Uterus (tissue), 3 donors: ENCODE measurements at regions not wholly inside any gene's neighbourhood (a gene's known extent, or its start where the extent isn't known, plus 50 kb on each side); places are given as distances from the start of the nearest gene placed in this dataset.

Experiments used
- DNase-seq, 2 donors: peaks; one replicate each; pipeline ENCODE4 v3.0.0-alpha.2; 2019 to 2020
- H3K27ac ChIP-seq, 2 donors: fragments of 200-600 bp; sonication (generic); 1 replicate in 1 of 2; 2 replicates in 1 of 2; pipeline ENCODE4 v1.5.1; 2016 to 2018
- H3K27me3 ChIP-seq, 2 donors: fragments of 200-600 bp; sonication (generic); one replicate each; pipeline ENCODE4 v1.5.1; 2018 to 2019; ENCODE audit warnings: control low read depth in 1 of 2
- H3K36me3 ChIP-seq, 2 donors: fragments of 200-600 bp; sonication (generic); one replicate each; pipeline ENCODE4 v1.5.1; 2019; ENCODE audit warnings: control low read depth in 1 of 2
- H3K4me1 ChIP-seq, 2 donors: fragments of 200-600 bp; sonication (generic); one replicate each; pipeline ENCODE4 v1.5.1; 2018 to 2019; ENCODE audit warnings: control low read depth in 1 of 2
- H3K4me3 ChIP-seq, 2 donors: fragments of 200-600 bp; sonication (generic); 1 replicate in 1 of 2; 2 replicates in 1 of 2; pipeline ENCODE4 v1.5.1; 2018 to 2019; ENCODE audit warnings: mild to moderate bottlenecking in 1 of 2
- H3K9me3 ChIP-seq, 2 donors: fragments of 200-600 bp; sonication (generic); one replicate each; pipeline ENCODE4 v1.5.1; 2019; ENCODE audit warnings: control low read depth in 1 of 2
- POLR2A ChIP-seq, 2 donors: fragments of 450-650 bp; IDR thresholded peaks; one replicate each; pipeline ENCODE4 v1.6.1; 2016; ENCODE audit warnings: antibody characterized with exemption in 2 of 2, mild to moderate bottlenecking in 1 of 2, moderate library complexity in 1 of 2
- intact Hi-C: fragments of 100-400 bp; cut with DNase I; formaldehyde crosslinking; loops from one replicate; pipeline ENCODE4 v1.15.1; 2023; ENCODE audit warnings: low total_unique reads
- TF ChIP-seq, protein P1 (sequence below), 4 experiments: fragments of 200-600 bp in 2 of 4; fragments of 450-650 bp in 2 of 4; sonication (generic) in 2 of 4; IDR thresholded peaks; one replicate each; pipeline ENCODE4 v1.5.1; 2016 to 2019; ENCODE audit warnings: antibody characterized with exemption in 4 of 4, mild to moderate bottlenecking in 2 of 4, moderate library complexity in 1 of 4
- donor health status: DM: yes; HTN: yes; CAD: no.

DNA sequence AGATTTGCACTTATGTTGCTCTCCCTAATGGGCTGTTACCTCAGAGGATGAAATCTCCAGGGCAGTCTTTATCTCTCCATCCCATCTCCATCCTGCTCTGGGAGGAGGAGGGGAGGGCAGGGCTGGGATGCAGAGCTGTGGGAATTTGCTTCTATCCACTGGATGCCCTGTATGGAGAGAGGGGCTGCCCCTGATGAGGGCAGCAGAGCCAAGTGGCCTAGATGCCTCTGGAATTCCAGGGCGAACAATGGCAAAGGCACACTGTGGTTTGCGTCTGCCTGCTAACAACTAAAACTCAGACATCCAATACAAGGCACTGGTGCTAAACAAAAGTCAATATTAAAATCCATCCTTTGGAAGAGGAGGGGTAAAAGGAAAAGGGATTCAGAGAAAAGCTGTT, 165.1 kb downstream of the COG6 start:
- Histone ChIP-seq H3K27me3 (no peaks in the 10 kb centered on the region), H3K9me3 (no peaks in the 10 kb centered on the region), H3K36me3 (no peaks in the 10 kb centered on the region), H3K4me1 (no peaks in the 10 kb centered on the region), H3K4me3 (no peak overlapping the region), H3K27ac (no peak overlapping the region)
- TF ChIP-seq POLR2A (IDR thresholded peaks at IDR 0.05): no peak
- TF ChIP-seq, protein P1, sequence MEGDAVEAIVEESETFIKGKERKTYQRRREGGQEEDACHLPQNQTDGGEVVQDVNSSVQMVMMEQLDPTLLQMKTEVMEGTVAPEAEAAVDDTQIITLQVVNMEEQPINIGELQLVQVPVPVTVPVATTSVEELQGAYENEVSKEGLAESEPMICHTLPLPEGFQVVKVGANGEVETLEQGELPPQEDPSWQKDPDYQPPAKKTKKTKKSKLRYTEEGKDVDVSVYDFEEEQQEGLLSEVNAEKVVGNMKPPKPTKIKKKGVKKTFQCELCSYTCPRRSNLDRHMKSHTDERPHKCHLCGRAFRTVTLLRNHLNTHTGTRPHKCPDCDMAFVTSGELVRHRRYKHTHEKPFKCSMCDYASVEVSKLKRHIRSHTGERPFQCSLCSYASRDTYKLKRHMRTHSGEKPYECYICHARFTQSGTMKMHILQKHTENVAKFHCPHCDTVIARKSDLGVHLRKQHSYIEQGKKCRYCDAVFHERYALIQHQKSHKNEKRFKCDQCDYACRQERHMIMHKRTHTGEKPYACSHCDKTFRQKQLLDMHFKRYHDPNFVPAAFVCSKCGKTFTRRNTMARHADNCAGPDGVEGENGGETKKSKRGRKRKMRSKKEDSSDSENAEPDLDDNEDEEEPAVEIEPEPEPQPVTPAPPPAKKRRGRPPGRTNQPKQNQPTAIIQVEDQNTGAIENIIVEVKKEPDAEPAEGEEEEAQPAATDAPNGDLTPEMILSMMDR (IDR thresholded peaks at IDR 0.05): no peak
- intact Hi-C loops: no loop called here
- DNase-seq: no peak

- no peaks in the 10 kb centered on the region for H3K9me3 ChIP-seq
- no peak overlapping the region for H3K4me3 ChIP-seq
- no peaks in the 10 kb centered on the region for H3K27me3 ChIP-seq
- no peaks in the 10 kb centered on the region for H3K36me3 ChIP-seq
- TF ChIP-seq, protein P1 (IDR thresholded peaks at IDR 0.05): no peak
- no peak for TF ChIP-seq POLR2A (IDR thresholded peaks at IDR 0.05)
- H3K27ac ChIP-seq: no peak overlapping the region
- DNase-seq: no peak
- H3K4me1 ChIP-seq: no peaks in the 10 kb centered on the region
- intact Hi-C loops: no loop called here
Measured at GRCh38 chr13:39821977-39822376, 166.5 kb downstream of the COG6 start.

DNA sequence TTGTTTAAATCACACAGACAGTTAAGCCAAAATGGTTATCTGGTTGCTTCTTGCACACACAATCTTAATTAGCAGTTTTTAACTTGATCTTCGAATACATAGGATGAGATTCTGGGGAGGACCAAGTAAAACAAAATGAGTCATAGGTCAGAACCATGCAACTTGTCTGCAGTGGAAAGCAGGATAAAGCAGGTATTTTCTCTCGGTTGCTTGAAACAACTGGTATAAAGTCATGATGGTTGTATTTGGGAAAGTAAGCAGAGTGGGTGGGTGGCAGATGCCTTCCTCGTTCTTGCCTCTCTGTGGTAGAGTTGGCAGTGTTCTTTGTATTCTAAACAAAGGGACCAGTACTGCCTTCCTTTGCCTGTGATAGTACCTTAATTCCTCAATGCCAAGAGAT, 167.0 kb downstream of the COG6 start:
- intact Hi-C loops: no loop called here
- TF ChIP-seq, protein P1 (IDR thresholded peaks at IDR 0.05): no peak
- TF ChIP-seq POLR2A (IDR thresholded peaks at IDR 0.05): no peak
- no peaks in the 10 kb centered on the region for H3K36me3 ChIP-seq
- DNase-seq: no peak
- H3K9me3 ChIP-seq: no peaks in the 10 kb centered on the region
- H3K4me3 ChIP-seq: no peak overlapping the region
- no peaks in the 10 kb centered on the region for H3K27me3 ChIP-seq
- no peaks in the 10 kb centered on the region for H3K4me1 ChIP-seq
- no peak overlapping the region for H3K27ac ChIP-seq

DNA sequence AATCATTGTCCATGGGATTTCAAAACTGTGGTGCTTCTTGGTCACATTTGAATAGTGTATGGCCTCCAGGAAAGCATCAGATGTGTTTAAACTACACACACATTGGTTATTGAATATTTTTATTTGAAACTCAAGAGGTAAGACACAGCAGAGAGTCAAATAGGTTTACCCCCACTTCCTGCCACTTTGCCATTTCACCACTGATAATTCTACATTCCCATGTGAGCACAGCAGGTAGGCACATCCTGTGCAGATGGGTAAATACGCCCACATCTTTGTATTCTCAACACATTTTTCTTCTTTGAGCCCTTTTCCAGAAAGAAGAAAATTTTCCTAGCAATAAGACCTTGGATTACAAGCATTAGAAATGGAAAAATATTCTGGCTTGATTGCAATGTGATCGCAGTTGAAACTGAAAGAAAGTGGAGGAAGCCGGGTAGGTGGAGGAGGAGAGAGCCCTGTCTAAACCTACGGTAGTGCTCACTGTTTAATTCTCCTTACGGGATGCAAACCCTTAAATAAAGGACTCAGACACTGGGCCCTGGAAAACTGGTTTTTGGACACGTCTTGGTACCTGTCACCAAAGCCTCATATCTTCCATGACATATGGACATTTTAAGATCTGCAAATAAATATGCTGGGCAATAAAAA, 167.7 kb downstream of the COG6 start:
- Histone ChIP-seq H3K27me3 (no peaks in the 10 kb centered on the region), H3K9me3 (no peaks in the 10 kb centered on the region), H3K36me3 (no peaks in the 10 kb centered on the region), H3K4me1 (no peaks in the 10 kb centered on the region), H3K4me3 (no peak overlapping the region), H3K27ac (no peak overlapping the region)
- TF ChIP-seq, protein P1 (IDR thresholded peaks at IDR 0.05): no peak
- no peak for TF ChIP-seq POLR2A (IDR thresholded peaks at IDR 0.05)
- intact Hi-C loops: no loop called here
- no peak for DNase-seq

DNA sequence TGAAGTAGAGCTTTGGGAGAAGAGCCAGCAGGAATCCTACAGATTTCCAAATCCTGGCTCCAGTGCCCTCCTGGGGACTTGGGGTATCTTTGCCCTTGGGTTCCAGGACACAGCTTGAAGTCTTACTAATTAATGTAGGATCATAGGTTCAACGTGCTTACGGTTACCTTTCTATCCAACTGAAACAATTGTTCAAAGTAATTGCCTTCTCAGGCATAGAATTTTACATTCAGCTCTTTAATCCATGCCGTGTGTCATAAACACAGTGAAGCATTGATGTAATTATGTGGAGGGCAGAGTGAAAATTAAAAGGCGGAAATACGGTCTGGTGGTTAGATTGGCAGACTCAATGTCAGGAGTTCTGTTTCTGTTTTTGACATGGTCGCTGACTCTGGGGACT, 170.4 kb downstream of the COG6 start:
- TF ChIP-seq POLR2A (IDR thresholded peaks at IDR 0.05): no peak
- TF ChIP-seq, protein P1 (IDR thresholded peaks at IDR 0.05): no peak
- intact Hi-C loops: no loop called here
- no peaks in the 10 kb centered on the region for H3K9me3 ChIP-seq
- no peak overlapping the region for H3K27ac ChIP-seq
- no peaks in the 10 kb centered on the region for H3K27me3 ChIP-seq
- DNase-seq: no peak
- no peaks in the 10 kb centered on the region for H3K36me3 ChIP-seq
- H3K4me1 ChIP-seq: no peaks in the 10 kb centered on the region
- no peak overlapping the region for H3K4me3 ChIP-seq
